CD4-positive, CD25-positive, alpha-beta regulatory T cell (primary cell): ENCODE measurements at regions not wholly inside any gene's neighbourhood (a gene's known extent, or its start where the extent isn't known, plus 50 kb on each side); places are given as distances from the start of the nearest gene placed in this dataset.
"Not testable (repeated sequence)": the region's sequence is repeated elsewhere in the genome, so short reads cannot be mapped to it uniquely, and the experiment has no call there.

Experiments
- ATAC-seq, 2 donors: fragments of 150-1000 bp; cut with Tn5 transposase; one replicate each; pipeline ENCODE4 v1.10.0; 2021; ENCODE audit warnings: low read depth in 2 of 2, moderate number of reproducible peaks in 2 of 2, moderate library complexity in 1 of 2
- DNase-seq, 3 donors: peaks; one replicate each; pipeline versions ENCODE4 v3.0.0 to v3.0.0-alpha.2; 2012 to 2022; ENCODE audit warnings: mixed read lengths in 1 of 3
- H3K27ac ChIP-seq: one replicate; pipeline ENCODE4 v1.7.0; 2013; ENCODE audit warnings: mild to moderate bottlenecking, low read length; ENCODE audit not compliant: insufficient read depth, poor library complexity, severe bottlenecking
- H3K27me3 ChIP-seq: one replicate; pipeline ENCODE4 v1.7.0; 2013; ENCODE audit warnings: low read length; ENCODE audit not compliant: control insufficient read depth, insufficient read depth
- H3K36me3 ChIP-seq: one replicate; pipeline ENCODE4 v1.7.0; 2013; ENCODE audit warnings: mild to moderate bottlenecking, low read length, moderate library complexity; ENCODE audit not compliant: control insufficient read depth, insufficient read depth
- H3K4me1 ChIP-seq: 2 replicates; pipeline ENCODE4 v1.7.0; 2013; ENCODE audit warnings: mild to moderate bottlenecking, low read length; ENCODE audit not compliant: insufficient read depth, control insufficient read depth, poor library complexity, severe bottlenecking
- H3K4me3 ChIP-seq: one replicate; pipeline ENCODE4 v1.7.0; 2013; ENCODE audit warnings: low read depth, mild to moderate bottlenecking, low read length, moderate library complexity
- H3K9me3 ChIP-seq, 2 experiments: 1 replicate in 1 of 2; 2 replicates in 1 of 2; pipeline ENCODE4 v1.7.0; 2013; ENCODE audit warnings: low read length in 2 of 2, mild to moderate bottlenecking in 1 of 2, moderate library complexity in 1 of 2; ENCODE audit not compliant: control insufficient read depth in 2 of 2
- H3K27ac Mint-ChIP-seq, 3 donors: one replicate each; pipeline ENCODE4 v1.8.0; 2020 to 2022; ENCODE audit warnings: mild to moderate bottlenecking in 3 of 3, mixed read lengths in 3 of 3, moderate library complexity in 2 of 3
- H3K27me3 Mint-ChIP-seq: one replicate; pipeline ENCODE4 v1.8.0; 2022; ENCODE audit warnings: mild to moderate bottlenecking, mixed read lengths
- H3K36me3 Mint-ChIP-seq: one replicate; pipeline ENCODE4 v1.8.0; 2020; ENCODE audit warnings: mixed read lengths
- H3K4me1 Mint-ChIP-seq, 4 donors: one replicate each; pipeline ENCODE4 v1.8.0; 2020 to 2022; ENCODE audit warnings: mixed read lengths in 4 of 4, mild to moderate bottlenecking in 1 of 4
- H3K4me3 Mint-ChIP-seq, 4 donors: one replicate each; pipeline ENCODE4 v1.8.0; 2020 to 2022; ENCODE audit warnings: mild to moderate bottlenecking in 4 of 4, mixed read lengths in 4 of 4, moderate library complexity in 3 of 4
- H3K9me3 Mint-ChIP-seq, 7 donors: one replicate each; pipeline ENCODE4 v1.8.0; 2020 to 2022; ENCODE audit warnings: mixed read lengths in 7 of 7, mild to moderate bottlenecking in 3 of 7, moderate library complexity in 2 of 7

GRCh38 chr12:17038923-17039322 is 433.0 kb upstream of the LMO3 start:
- no peak for ATAC-seq
- no peak overlapping the region for H3K4me3 ChIP-seq
- Mint-ChIP-seq H3K36me3 (no peaks in the 10 kb centered on the region), H3K9me3 (peaks cover 5 to 15% (median 8%) of the 10 kb centered on the region in 7 donors), H3K4me1 (no peaks in the 10 kb centered on the region), H3K27me3 (no peaks in the 10 kb centered on the region), H3K4me3 (no peak overlapping the region), H3K27ac (no peak overlapping the region)
- no peak overlapping the region for H3K27ac ChIP-seq
- DNase-seq, result no peak
- H3K4me1 ChIP-seq, result no peaks in the 10 kb centered on the region
- no peaks in the 10 kb centered on the region for H3K36me3 ChIP-seq
- peaks cover 0 to 5% of the 10 kb centered on the region in 2 experiments for H3K9me3 ChIP-seq
- no peaks in the 10 kb centered on the region for H3K27me3 ChIP-seq

- Histone ChIP-seq H3K4me1 (no peaks in the 10 kb centered on the region), H3K9me3 (peaks cover 0 to 5% of the 10 kb centered on the region in 2 experiments), H3K36me3 (no peaks in the 10 kb centered on the region), H3K4me3 (no peak overlapping the region), H3K27me3 (no peaks in the 10 kb centered on the region), H3K27ac (no peak overlapping the region)
- Mint-ChIP-seq H3K4me1 (no peaks in the 10 kb centered on the region), H3K27me3 (no peaks in the 10 kb centered on the region), H3K36me3 (no peaks in the 10 kb centered on the region), H3K9me3 (peaks cover 2 to 9% (median 6%) of the 10 kb centered on the region in 7 donors), H3K27ac (no peak overlapping the region), H3K4me3 (no peak overlapping the region)
- DNase-seq (no peak), ATAC-seq (no peak)
These were observed 429.4 kb upstream of the LMO3 start for GRCh38 chr12:17035372-17035771.

- no peaks in the 10 kb centered on the region for H3K4me1 ChIP-seq
- no peaks in the 10 kb centered on the region for H3K36me3 Mint-ChIP-seq
- no peak for DNase-seq
- peaks cover 0 to 19% (median 8%) of the 10 kb centered on the region in 7 donors for H3K9me3 Mint-ChIP-seq
- no peak overlapping the region for H3K27ac Mint-ChIP-seq
- ATAC-seq, result no peak
- H3K27me3 Mint-ChIP-seq, result no peaks in the 10 kb centered on the region
- no peaks in the 10 kb centered on the region for H3K4me1 Mint-ChIP-seq
- no peak overlapping the region for H3K4me3 Mint-ChIP-seq
- H3K27me3 ChIP-seq, result no peaks in the 10 kb centered on the region
- H3K27ac ChIP-seq, result no peak overlapping the region
- H3K4me3 ChIP-seq, result no peak overlapping the region
- no peaks in the 10 kb centered on the region for H3K36me3 ChIP-seq
- H3K9me3 ChIP-seq, result peaks cover 2 to 3% of the 10 kb centered on the region in 2 experiments
These were observed 424.4 kb upstream of the LMO3 start for GRCh38 chr12:17030338-17030737.

- Histone ChIP-seq H3K27ac (no peak overlapping the region), H3K9me3 (peaks cover 2 to 3% of the 10 kb centered on the region in 2 experiments), H3K4me3 (no peak overlapping the region), H3K27me3 (no peaks in the 10 kb centered on the region), H3K36me3 (no peaks in the 10 kb centered on the region), H3K4me1 (no peaks in the 10 kb centered on the region)
- ATAC-seq (no peak), DNase-seq (no peak)
- no peak overlapping the region for H3K4me3 Mint-ChIP-seq
- H3K36me3 Mint-ChIP-seq, result no peaks in the 10 kb centered on the region
- H3K27ac Mint-ChIP-seq, result no peak overlapping the region
- no peaks in the 10 kb centered on the region for H3K27me3 Mint-ChIP-seq
- H3K4me1 Mint-ChIP-seq, result no peaks in the 10 kb centered on the region
- H3K9me3 Mint-ChIP-seq, result peaks cover 0 to 19% (median 8%) of the 10 kb centered on the region in 7 donors
These were observed 422.4 kb upstream of the LMO3 start for GRCh38 chr12:17028348-17028747.

- H3K27me3 Mint-ChIP-seq, H3K27ac Mint-ChIP-seq, H3K4me3 ChIP-seq, H3K4me1 Mint-ChIP-seq, DNase-seq, H3K9me3 ChIP-seq, H3K4me3 Mint-ChIP-seq, H3K27me3 ChIP-seq, H3K36me3 Mint-ChIP-seq, H3K36me3 ChIP-seq, ATAC-seq, H3K27ac ChIP-seq, H3K4me1 ChIP-seq: not testable (repeated sequence)
- peaks cover 0 to 22% (median 8%) of the 10 kb centered on the region in 7 donors for H3K9me3 Mint-ChIP-seq
These were observed 419.5 kb upstream of the LMO3 start for GRCh38 chr12:17025424-17025823.

- H3K9me3 ChIP-seq, result peaks cover 2 to 3% of the 10 kb centered on the region in 2 experiments
- H3K4me1 Mint-ChIP-seq, result no peaks in the 10 kb centered on the region
- no peak overlapping the region for H3K27ac ChIP-seq
- no peaks in the 10 kb centered on the region for H3K36me3 ChIP-seq
- H3K4me1 ChIP-seq, result no peaks in the 10 kb centered on the region
- H3K27me3 ChIP-seq, result no peaks in the 10 kb centered on the region
- H3K9me3 Mint-ChIP-seq, result peaks cover 0 to 21% (median 8%) of the 10 kb centered on the region in 7 donors
- no peaks in the 10 kb centered on the region for H3K27me3 Mint-ChIP-seq
- no peak overlapping the region for H3K4me3 ChIP-seq
- H3K36me3 Mint-ChIP-seq, result no peaks in the 10 kb centered on the region
- no peak overlapping the region for H3K4me3 Mint-ChIP-seq
- ATAC-seq (no peak), DNase-seq (no peak)
- no peak overlapping the region for H3K27ac Mint-ChIP-seq
These were observed 414.8 kb upstream of the LMO3 start for GRCh38 chr12:17020765-17021164.

- peaks cover 0 to 27% (median 11%) of the 10 kb centered on the region in 7 donors for H3K9me3 Mint-ChIP-seq
- no peak overlapping the region for H3K4me3 Mint-ChIP-seq
- Histone ChIP-seq H3K4me3 (no peak overlapping the region), H3K27ac (no peak overlapping the region), H3K27me3 (no peaks in the 10 kb centered on the region), H3K4me1 (no peaks in the 10 kb centered on the region), H3K9me3 (peaks cover 2 to 6% of the 10 kb centered on the region in 2 experiments), H3K36me3 (no peaks in the 10 kb centered on the region)
- DNase-seq, result no peak
- no peak overlapping the region for H3K27ac Mint-ChIP-seq
- no peak for ATAC-seq
- H3K4me1 Mint-ChIP-seq, result no peaks in the 10 kb centered on the region
- H3K36me3 Mint-ChIP-seq, result no peaks in the 10 kb centered on the region
- no peaks in the 10 kb centered on the region for H3K27me3 Mint-ChIP-seq
These were observed 411.4 kb upstream of the LMO3 start for GRCh38 chr12:17017402-17017801.

GRCh38 chr12:17016116-17016864 is 410.3 kb upstream of the LMO3 start:
- Mint-ChIP-seq H3K4me3 (no peak overlapping the region), H3K9me3 (peaks cover 0 to 31% (median 11%) of the 10 kb centered on the region in 7 donors), H3K36me3 (no peaks in the 10 kb centered on the region), H3K27me3 (no peaks in the 10 kb centered on the region), H3K4me1 (no peaks in the 10 kb centered on the region), H3K27ac (no peak overlapping the region)
- no peaks in the 10 kb centered on the region for H3K4me1 ChIP-seq
- no peaks in the 10 kb centered on the region for H3K27me3 ChIP-seq
- DNase-seq (no peak), ATAC-seq (no peak)
- H3K27ac ChIP-seq, result no peak overlapping the region
- H3K36me3 ChIP-seq, result no peaks in the 10 kb centered on the region
- no peak overlapping the region for H3K4me3 ChIP-seq
- H3K9me3 ChIP-seq, result peaks cover 2 to 6% of the 10 kb centered on the region in 2 experiments
